Fibroblast of pulmonary artery (primary cell): ENCODE measurements at regions not wholly inside any gene's neighbourhood (a gene's known extent, or its start where the extent isn't known, plus 50 kb on each side); places are given as distances from the start of the nearest gene placed in this dataset.
A peak's percentile ranks its signal among the peaks of the same experiment; 100 is the strongest.
"Not testable (repeated sequence)": the region's sequence is repeated elsewhere in the genome, so short reads cannot be mapped to it uniquely, and the experiment has no call there.

Experiments used
- DNase-seq: peaks from one replicate; pipeline ENCODE4 v3.0.0-alpha.2; 2010; ENCODE audit warnings: low read depth
- H3K4me3 ChIP-seq: replicated peaks from 2 replicates; pipeline ENCODE4 v1.5.1; 2011; ENCODE audit warnings: low read depth, mild to moderate bottlenecking, control low read depth, low read length, moderate library complexity
- TF ChIP-seq, protein P1 (sequence below): IDR thresholded peaks from 2 replicates; pipeline ENCODE4 v1.5.1; 2011; ENCODE audit warnings: mild to moderate bottlenecking, control low read depth, low read length, inconsistent platforms; ENCODE audit errors: missing control alignments

DNA sequence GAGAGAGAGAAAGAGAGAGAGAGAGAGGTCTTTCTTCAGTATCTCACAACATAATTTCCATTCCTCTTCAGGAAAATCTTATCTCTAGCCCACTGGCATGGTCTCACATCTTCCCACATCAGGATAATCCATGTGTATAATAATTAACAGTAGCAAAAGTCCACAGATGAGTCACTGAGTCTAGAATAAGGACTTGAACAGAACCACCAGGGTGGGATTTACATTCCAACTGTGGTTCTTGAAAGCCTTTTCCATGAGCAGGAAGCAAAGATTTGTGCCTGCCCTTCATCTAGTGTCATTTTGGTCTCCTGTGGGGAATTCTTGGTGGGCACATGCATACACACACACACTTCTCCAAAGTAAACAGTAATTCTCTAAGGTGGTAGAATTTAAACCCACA lies 107.1 kb upstream of the TCF4 start:
- TF ChIP-seq, protein P1, sequence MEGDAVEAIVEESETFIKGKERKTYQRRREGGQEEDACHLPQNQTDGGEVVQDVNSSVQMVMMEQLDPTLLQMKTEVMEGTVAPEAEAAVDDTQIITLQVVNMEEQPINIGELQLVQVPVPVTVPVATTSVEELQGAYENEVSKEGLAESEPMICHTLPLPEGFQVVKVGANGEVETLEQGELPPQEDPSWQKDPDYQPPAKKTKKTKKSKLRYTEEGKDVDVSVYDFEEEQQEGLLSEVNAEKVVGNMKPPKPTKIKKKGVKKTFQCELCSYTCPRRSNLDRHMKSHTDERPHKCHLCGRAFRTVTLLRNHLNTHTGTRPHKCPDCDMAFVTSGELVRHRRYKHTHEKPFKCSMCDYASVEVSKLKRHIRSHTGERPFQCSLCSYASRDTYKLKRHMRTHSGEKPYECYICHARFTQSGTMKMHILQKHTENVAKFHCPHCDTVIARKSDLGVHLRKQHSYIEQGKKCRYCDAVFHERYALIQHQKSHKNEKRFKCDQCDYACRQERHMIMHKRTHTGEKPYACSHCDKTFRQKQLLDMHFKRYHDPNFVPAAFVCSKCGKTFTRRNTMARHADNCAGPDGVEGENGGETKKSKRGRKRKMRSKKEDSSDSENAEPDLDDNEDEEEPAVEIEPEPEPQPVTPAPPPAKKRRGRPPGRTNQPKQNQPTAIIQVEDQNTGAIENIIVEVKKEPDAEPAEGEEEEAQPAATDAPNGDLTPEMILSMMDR = no peak
- H3K4me3 ChIP-seq = no peak overlapping the region
- no peak for DNase-seq

DNA sequence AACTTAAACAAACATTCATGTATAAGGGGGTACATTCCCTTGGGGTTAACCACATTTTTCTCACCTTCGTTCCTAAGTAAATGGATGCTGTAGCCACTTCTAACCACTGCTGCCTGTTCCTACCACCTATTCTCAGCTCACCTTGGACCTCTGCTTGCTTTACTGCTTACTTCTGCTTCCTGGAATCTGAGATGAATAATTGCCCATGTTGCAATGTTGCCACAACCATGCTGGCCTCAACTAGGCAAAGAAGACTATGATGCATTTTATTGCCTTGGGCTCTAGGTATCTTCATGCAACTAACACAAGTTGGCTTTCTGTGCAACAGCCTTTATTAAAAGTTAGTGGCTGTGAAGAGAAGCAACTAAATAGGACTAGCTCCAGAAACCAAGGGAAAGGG lies 106.3 kb upstream of the TCF4 start:
- DNase-seq = peak; percentile 23
- no peak overlapping the region for H3K4me3 ChIP-seq
- TF ChIP-seq, protein P1 = no peak

DNA sequence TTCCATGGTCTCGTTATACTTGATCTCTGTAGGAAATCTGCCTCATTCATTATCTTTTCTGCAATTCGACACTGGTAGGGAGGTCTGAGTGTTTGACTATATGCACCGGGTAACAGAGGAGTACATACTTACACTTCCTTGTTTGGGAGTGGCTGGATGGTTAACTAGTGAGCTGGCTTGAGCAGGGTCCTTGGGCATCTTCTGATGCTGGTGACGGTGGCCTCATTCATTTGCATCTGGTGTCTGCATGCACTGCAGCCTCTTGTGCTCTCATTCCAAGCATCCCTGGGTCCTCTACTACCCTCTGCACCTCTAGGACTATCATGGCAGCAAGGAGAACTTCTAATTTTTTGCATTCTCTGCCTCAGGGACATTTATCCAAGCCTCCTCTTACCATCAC lies 100.0 kb upstream of the TCF4 start:
- DNase-seq = no peak
- no peak overlapping the region for H3K4me3 ChIP-seq
- TF ChIP-seq, protein P1 = no peak

DNA sequence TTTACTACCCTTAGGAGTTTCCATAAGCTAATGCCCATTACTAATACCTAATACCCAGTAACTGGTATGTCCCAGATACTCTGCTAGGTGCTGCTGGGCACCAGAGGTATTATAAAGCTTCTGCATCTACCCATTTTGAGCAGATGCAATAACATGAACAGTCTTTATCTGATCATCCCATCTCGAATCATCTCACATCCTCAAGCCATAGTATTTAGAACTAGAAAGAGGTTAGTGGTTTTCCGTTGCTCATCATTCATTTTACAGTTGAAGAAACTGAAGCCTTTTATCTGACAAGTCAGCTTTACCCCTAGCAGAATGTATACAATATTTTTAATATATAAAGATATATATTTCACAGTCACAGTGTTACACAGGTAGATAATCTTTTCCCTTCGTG lies 99.1 kb upstream of the TCF4 start:
- TF ChIP-seq, protein P1 = no peak
- H3K4me3 ChIP-seq = no peak overlapping the region
- no peak for DNase-seq

DNA sequence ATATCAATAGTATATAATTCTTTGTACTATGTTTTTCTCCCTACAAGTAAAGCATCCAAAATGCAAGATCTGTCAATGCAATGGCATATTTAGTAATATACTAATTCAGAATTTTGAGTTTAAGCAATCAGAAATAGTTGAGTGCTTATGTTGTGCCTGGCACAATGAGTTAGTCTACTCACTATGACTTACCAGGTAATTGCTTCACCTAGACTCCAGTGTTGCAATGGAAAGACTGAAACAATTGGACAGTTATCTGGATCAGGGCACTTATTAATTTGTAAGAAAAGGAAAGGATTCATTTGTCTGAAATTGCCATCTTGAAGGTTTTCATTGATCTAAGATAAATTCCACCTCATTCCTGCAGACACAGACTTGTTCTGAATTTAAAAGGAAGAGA lies 97.6 kb upstream of the TCF4 start:
- DNase-seq = no peak
- H3K4me3 ChIP-seq = no peak overlapping the region
- TF ChIP-seq, protein P1 = no peak

DNA sequence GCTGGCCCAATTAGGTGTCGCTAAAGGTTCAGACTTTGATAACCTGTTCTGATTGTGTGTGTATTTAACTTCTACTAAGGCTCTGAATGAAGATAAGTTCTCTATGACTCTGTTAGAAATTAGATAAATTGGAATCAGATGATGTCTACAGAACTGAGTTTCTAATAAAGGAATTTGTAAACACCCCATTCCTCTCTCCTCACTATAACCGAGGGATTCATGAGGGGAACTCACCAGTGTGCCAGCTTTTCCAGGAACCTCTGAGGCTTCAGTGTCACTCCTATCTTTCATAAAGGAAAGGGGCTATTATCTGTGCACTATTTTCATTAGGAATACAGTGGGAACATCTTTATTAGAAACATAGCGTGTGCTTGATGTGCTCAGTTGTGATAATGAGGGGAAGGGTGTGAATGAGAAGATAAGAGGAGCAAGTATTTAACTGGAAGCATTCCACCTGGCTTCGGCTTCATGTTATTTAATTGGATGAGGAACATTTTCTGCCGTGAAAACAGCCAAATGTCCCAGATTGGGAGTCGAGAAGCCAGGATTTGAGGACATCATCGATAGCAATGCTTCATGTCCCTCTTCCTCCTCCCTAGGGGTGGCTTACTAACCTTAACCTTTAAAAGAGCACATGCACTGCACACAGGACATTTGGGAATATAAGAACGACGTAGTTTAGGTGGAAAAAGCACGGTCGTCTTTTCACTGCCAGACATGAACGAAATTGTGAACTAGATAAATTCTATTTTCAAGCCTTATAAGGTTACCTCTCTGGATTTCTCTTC lies 84.8 kb upstream of the TCF4 start:
- no peak for DNase-seq
- H3K4me3 ChIP-seq = no peak overlapping the region
- TF ChIP-seq, protein P1 = no peak

DNA sequence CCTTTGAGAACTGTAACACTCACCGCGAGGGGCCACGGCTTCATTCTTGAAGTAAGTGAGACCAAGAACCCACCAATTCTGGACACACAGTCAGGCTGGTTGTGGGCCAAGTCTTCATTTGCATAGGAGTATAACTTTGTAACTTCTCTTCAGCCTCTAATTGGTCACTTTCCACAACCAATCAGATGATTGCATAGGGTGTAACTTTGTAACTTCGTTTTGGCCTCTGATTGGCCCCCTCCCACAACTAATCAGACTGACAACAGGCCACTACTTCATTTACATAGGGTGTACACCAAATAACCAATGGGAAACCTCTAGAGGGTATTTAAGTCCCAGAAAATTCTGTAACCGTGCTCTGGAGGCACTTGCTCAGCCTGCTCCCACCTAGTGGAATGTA lies 77.5 kb upstream of the TCF4 start:
- no peak overlapping the region for H3K4me3 ChIP-seq
- TF ChIP-seq, protein P1 = no peak
- DNase-seq = no peak

DNA sequence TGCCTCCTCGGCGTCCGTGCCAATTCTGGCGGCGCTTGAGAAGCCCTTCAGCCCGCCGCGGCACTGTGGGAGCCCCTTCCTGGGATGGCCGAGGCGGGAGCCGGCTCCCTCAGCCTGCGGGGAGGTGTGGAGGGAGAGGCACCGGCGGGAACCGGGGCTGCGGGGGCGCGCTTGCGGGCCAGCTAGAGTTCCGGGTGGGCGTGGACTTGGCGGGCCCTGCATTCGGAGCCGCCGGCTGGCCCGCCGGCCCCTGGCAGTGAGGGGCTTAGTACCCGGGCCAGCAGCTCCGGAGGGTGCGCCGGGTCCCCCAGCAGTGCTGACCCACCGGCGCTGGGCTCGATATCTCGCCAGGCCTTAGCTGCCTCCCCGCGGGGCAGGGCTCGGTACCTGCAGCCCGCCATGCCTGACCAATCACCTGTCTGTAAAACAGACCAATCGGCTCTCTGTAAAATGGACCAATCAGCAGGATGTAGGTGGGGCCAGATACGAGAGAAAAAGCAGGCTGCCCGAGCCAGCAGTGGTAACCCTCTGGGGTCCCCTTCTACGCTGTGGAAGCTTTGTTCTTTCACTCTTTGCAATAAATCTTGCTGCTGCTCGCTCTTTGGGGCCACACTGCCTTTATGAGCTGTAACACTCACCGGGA lies 76.9 kb upstream of the TCF4 start:
- not testable (repeated sequence) for H3K4me3 ChIP-seq, DNase-seq
